GM23248 (cell line): ENCODE measurements at regions not wholly inside any gene's neighbourhood (a gene's known extent, or its start where the extent isn't known, plus 50 kb on each side); places are given as distances from the start of the nearest gene placed in this dataset.

Experiments
- EZH2 ChIP-seq: fragments of 200-600 bp; sonication (generic); IDR thresholded peaks from 2 replicates; pipeline ENCODE4 v1.6.1; 2018; ENCODE audit warnings: antibody characterized with exemption, mild to moderate bottlenecking; ENCODE audit not compliant: insufficient read depth, poor library complexity, severe bottlenecking
- EZH2phosphoT487 ChIP-seq: fragments of 200-600 bp; sonication (generic); IDR thresholded peaks from 2 replicates; pipeline ENCODE4 v1.6.1; 2018; ENCODE audit warnings: antibody characterized with exemption, moderate library complexity, mild to moderate bottlenecking, low read depth; ENCODE audit not compliant: insufficient read depth

DNA sequence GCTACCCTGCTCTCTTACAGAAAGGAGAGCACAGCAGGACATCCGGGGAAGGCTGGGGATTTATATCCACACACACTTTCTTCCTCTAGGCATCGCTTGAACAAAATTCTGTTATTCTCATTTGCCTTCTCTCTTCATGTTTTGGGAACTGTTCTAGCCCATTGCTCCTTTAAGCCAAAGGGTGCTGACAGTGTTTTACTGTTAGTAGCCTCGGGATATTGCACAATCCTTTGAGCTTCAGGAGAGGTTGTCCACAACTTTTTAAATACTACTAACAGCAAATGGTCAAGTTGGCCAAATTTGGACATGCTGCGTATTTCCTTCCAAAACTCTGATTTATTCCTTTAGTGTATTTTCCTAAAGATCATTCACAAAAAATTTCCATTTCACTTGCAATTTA lies 579.2 kb upstream of the RGS18 start:
- TF ChIP-seq EZH2: no peak
- no peak for TF ChIP-seq EZH2phosphoT487
